HK-2 (cell line): ENCODE measurements at regions not wholly inside any gene's neighbourhood (a gene's known extent, or its start where the extent isn't known, plus 50 kb on each side); places are given as distances from the start of the nearest gene placed in this dataset.

ENCODE experiments used
- DNase-seq: peaks from one replicate; pipeline ENCODE4 v3.0.0-alpha.2; 2018; ENCODE audit not compliant: unreplicated experiment

GRCh38 chr4:1476140-1476513 lies 69.9 kb upstream of the NKX1-1 start:
- no peak for DNase-seq

- DNase-seq, result no peak
Observed at GRCh38 chr4:1475277-1476139, 69.3 kb upstream of the NKX1-1 start.

GRCh38 chr4:1474126-1475090 lies 68.2 kb upstream of the NKX1-1 start:
- DNase-seq, result no peak

DNA sequence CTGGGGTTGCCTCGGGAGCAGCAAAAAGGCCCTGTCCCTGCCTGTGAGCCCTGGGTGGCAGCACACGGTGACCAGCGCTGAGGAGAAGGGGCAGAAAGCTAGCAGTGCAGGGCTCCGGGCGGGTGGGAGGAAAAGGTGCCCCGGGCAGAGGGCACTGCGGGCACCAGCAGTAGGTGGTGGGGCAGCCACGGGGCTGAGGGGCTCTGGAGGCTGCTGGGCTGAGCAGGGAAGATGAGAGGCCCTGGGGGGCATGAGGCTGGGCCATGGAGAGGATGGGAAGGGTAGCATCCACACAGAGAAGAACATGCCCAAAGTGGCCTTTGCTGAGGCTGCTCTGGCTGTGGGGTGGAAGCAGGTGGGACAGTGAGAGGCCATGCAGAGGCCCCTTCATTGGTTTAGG lies 67.5 kb upstream of the NKX1-1 start:
- DNase-seq, result no peak

DNA sequence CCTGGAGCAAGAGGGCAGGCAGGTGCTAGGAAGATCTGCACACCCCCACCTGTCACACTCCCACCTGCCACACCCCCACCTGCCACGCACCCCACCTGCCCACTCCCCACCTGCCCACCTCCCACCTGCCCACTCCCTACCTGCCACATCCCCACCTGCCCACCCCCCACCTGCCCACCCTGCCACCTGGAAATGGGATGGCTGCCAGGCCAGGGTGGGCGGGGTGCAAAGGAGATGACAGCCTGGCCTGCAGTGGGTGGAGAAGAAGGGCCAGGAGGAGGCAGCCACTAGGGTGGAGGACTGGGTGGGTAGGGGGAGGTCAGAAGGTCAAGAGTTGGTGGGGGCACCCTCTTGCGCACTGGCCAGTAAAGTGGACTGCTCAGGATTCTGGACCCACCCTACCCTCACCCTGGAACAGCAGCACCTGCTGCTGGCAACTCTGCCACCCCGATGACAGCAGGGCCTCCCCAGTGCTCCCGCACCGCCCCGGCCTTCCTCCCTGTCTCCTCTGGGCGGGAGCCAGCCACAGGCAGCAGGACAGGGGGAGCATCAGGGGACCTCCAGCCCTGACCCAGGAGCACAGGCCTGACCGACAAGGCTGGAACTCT lies 66.8 kb upstream of the NKX1-1 start:
- no peak for DNase-seq

GRCh38 chr4:1472148-1472797 lies 66.0 kb upstream of the NKX1-1 start:
- no peak for DNase-seq

DNA sequence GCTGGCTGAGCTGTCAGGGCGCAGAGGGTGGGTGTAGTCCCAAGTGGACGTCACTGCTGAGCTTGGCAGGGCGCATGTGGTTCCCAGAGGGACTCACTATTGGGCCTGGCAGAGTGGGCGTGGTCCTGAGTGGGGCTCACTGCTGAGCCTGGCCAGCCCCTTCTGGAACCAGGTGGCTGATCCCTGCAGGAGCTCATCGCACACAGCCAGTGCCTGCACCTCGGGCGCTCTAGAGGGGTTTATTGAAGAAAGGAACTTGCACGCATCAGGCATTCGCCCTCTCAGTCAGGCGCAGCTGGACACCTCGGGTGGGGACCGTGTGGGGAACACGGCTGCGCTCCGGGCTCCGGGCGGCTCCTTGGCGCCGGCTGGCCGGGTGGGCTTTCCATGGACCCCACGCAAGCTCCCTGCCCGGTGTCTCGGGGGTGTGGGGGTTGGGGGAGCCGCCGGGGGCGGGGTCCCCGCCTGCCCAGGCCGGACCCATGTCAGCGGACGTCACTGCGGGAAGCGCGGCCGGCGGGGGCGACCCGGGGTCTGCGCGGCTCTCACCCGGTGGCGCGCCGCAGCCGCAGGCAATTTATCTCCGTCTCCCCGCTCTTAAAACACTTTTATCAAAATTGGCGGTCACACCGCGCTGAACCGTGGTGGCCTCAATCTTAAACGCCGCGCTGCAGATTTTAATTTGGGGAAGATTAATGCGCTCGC lies 65.4 kb upstream of the NKX1-1 start:
- no peak for DNase-seq

DNA sequence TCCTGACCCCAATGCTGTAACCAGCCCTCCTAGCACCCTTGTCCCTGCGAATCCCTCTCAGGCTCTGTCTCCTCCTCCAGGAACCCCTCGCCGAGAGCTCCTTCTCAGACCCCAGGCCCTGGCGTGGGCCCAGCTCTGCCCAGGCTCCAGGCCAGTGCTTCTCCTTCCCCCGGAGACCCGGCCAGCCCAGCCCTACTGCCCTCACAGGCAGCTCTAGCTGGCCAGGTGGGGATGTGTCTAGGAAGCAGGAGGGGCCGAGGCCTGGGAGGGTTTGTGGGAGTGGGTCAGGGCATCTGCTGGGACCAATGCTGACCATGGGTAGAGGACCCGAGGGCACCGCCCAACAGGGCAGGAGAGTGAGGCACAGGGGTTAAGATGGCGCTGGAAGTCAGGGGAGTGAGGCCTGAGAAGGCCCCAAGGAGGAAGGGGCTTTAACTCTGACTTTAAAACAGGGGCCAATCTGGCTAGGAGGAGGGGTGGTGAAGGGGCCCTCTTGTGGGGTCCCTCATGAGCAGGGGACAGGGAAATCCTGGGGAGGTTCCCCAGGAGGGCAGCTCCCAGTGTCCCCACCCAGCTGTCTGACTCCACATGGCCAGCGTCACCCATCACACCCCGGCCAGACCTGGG lies 64.7 kb upstream of the NKX1-1 start:
- no peak for DNase-seq

- no peak for DNase-seq
Observed at GRCh38 chr4:1470393-1470670, 64.1 kb upstream of the NKX1-1 start.

DNA sequence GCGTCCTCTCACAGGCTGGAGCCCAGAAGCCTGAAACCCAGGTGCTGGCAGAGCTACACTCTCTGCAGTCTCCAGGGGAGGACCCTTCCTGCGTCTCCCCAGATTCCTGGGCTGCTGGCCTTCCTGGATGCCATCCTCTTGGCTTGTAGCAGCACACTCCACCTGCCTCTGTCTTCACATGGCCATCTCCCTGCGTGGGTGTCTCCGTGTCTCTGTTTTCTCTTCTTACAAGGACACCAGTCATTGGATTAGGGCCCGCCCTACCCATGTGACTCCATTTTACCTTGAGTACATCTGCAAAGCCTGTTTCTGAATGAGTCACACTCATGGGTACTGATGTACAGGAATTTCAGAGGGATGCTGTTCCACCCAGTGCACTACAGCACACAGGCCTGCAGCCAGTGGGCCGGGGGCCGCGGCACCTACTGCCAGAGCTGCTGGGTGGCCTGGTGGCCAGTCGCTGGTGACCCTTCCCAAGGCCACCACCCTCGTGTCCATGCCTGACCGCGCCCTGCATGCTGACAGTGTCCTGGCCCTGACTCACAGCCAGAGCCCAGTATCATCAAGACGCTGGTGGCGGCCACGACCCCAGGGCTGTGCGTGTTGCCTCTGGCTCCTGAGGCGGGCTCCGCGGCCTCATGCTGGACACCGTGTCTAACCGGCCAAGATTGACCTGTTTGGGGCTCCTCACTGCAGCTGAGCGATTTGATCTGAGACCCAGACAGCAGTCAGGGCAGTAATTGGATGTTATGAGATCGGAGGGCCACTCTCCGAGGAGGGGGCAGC lies 63.6 kb upstream of the NKX1-1 start:
- DNase-seq, result no peak

- DNase-seq, result no peak
Observed at GRCh38 chr4:1469043-1469442, 62.8 kb upstream of the NKX1-1 start.

DNA sequence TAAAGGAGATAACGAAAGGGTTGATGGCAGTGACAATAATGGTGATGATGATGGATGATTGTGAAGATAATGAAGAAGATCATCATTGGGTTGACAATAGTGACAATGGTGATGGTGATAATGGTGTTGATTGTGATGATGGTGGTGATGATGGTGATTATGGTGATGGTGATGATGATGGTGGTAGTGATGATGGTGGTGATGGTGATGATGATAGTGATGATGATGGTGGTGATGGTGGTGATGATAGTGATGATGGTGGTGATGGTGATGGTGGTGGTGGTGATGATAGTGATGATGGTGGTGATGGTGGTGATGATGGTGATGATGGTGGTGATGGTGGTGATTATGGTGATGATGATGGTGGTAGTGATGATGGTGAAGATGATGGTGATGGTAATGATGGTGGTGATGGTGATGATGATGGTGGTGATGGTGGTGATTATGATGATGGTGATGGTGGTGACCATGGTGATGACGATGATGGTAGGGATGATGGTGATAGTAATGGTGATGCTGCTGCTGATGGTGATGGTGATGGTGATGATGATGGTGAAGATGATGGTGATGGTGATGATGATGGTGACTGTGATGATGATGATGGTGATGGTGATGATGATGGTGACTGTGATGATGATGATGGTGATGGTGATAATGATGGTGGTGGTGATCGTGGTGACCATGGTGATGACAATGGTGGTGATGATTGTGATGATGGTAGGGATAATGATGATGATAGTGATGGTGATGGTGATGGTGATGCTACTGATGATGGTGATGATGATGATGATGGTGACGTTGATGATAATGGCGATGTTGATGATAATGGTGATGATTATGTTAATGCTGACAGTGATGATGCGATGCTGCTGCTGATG lies 61.6 kb upstream of the NKX1-1 start:
- DNase-seq, result no peak

- no peak for DNase-seq
Observed at GRCh38 chr4:1466863-1467165, 60.6 kb upstream of the NKX1-1 start.

GRCh38 chr4:1466034-1466862 lies 60.0 kb upstream of the NKX1-1 start:
- DNase-seq, result no peak

DNA sequence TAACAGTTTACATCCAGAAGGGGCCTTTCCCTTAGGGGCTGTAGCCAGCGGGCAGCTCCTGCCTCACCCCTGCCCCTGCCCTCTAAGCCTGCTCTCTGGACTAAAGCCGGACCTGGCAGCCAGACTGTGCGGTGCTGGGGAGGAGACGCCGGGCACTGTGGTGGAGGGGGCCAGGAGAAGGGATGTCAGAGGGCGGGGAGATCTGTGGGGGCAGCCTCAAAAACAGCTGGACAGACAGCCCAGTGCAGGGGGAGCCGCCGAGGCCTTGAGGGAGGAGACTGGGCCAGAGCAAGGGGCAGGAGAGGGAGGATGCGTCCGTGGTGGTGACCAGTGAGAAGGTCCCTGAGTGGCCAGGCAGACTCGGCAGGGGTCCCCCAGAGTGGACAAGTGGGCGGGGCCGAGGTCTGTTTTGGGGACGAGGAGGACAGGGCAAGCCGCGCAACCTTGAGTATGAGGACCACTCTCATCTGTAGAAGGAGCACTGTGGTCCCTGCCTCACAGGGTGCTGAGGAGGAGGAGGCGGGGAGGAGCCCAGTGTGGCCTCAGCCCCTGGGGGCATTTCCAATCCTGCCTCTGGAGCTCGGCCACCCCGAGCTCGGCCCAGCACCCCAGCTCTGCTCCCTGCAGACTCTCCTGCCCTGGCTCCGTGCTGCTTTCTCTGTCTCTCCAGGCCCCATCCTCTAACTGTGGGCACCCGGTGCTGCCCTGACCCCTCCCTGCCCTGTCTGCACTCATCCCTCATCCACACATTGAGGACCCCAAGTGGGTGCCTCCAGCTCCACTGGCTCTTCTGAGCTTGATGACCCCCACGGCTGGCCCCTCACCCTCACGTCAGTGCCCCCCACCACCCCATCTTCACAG lies 59.2 kb upstream of the NKX1-1 start:
- DNase-seq, result no peak

DNA sequence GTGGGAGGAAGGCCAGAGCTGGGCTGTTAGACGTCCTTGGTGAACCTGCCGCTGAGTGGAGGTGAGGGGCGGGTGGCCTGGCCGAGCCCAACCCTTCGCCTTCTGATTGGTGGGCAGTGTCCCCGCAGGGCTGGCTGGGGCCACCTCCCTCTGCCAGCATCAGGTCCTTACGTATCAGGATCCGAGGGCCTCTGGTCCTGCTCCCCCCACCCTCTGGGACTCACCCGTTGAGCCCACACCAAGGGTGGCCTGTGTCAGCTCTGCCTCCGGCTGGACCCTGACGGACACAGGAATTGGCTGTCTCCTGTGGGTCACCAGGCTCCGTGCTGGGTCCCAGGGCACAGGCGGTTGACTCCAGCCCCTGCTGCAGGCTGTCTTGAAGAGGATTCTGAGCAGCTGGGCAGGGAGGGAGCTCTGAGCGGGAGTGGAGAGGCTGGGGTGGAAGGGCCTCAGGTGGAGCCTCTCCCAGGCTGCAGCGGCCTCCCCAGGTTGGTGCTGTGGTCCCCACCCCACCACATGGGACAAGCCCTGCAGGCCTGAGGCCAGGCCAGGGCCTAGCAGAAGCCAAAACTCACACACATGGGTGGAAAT lies 58.4 kb upstream of the NKX1-1 start:
- no peak for DNase-seq

- no peak for DNase-seq
Observed at GRCh38 chr4:1463927-1464540, 57.8 kb upstream of the NKX1-1 start.
